Lower lobe of right lung (tissue), 2 donors: ENCODE measurements at regions not wholly inside any gene's neighbourhood (a gene's known extent, or its start where the extent isn't known, plus 50 kb on each side); places are given as distances from the start of the nearest gene placed in this dataset.

Experiments used
- ATAC-seq, 2 donors: fragments of 200-7000 bp; cut with Tn5 transposase; one replicate each; pipeline ENCODE4 v1.9.1; 2020 to 2022; ENCODE audit warnings: mild to moderate bottlenecking in 2 of 2, moderate library complexity in 2 of 2
- DNase-seq: peaks from one replicate; pipeline ENCODE4 v3.0.0-alpha.2; 2020
- H3K27ac ChIP-seq: fragments of 200-600 bp; one replicate; pipeline ENCODE4 v1.8.0; 2022
- H3K27me3 ChIP-seq: fragments of 200-600 bp; one replicate; pipeline ENCODE4 v1.8.0; 2022; ENCODE audit warnings: low read depth
- H3K36me3 ChIP-seq: fragments of 200-600 bp; one replicate; pipeline ENCODE4 v1.8.0; 2022; ENCODE audit warnings: mild to moderate bottlenecking
- H3K4me1 ChIP-seq: fragments of 200-600 bp; one replicate; pipeline ENCODE4 v1.8.0; 2022
- H3K4me3 ChIP-seq: fragments of 200-600 bp; one replicate; pipeline ENCODE4 v1.8.0; 2022; ENCODE audit warnings: mild to moderate bottlenecking
- H3K9me3 ChIP-seq: fragments of 200-600 bp; one replicate; pipeline ENCODE4 v1.8.0; 2022
- intact Hi-C: fragments of 100-400 bp; cut with DNase I; formaldehyde crosslinking; loops from one replicate; pipeline ENCODE4 v1.11.0; 2022
- TF ChIP-seq, protein P1 (sequence below): fragments of 200-600 bp; IDR thresholded peaks from one replicate; pipeline ENCODE4 v1.8.0; 2022; ENCODE audit warnings: antibody characterized with exemption, mild to moderate bottlenecking
- donor health status: DM: no; HTN: yes; CAD: no; lungs with severe emphysema.

DNA sequence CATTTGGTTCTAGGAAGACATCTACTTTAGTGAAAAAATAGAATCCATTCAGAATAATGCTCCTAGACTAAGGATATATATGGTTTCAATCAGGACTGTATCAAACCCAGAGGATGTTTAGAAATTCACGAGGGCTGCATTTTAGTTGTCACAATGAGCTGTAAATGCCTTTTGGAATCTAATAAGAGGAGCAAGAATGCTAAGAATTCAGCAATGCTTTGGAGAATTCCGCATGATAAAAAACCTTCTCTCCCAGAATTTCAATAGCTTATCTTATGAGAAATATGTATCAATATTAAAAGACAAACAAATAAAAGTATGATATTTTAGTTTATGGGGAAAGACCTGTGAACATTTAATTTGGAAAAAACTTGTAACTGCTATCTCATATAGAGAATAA is 885.1 kb downstream of the ZPLD1 start:
- Histone ChIP-seq H3K27me3 (no peaks in the 10 kb centered on the region), H3K36me3 (no peaks in the 10 kb centered on the region)

DNA sequence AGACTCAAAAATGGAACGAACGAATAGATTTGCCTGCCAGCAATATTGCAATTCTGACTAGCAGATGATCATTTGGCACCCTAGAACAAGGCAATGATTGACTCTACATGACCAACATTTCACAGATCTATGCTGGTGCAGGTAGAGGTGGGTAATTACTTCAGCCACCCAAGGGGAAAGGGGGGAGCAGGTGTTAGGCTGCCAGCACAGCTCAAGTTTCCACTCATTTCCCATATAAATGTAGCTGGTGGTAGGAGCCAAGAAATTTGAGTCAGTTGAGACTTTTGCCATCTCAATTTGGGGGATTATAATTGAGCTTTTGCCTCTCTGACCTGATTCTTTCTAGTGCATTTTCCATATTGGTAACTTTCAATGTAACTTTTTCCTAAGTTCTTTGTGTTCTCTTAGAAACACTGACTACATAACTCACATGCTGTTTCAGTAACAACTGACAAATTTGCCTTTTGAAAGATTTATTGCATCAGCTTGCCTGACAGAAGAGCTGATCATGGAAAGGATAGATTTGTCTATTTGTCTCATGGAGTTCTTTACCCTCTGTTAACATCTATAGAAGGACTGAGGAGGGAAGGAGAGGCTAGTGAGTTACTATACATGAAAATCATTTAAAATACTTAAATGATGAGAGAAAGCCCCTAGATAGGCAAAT is 902.5 kb downstream of the ZPLD1 start:
- H3K9me3 ChIP-seq: no peaks in the 10 kb centered on the region
- no peaks in the 10 kb centered on the region for H3K27me3 ChIP-seq
- H3K36me3 ChIP-seq: no peaks in the 10 kb centered on the region
- no peaks in the 10 kb centered on the region for H3K4me1 ChIP-seq
- TF ChIP-seq, protein P1, sequence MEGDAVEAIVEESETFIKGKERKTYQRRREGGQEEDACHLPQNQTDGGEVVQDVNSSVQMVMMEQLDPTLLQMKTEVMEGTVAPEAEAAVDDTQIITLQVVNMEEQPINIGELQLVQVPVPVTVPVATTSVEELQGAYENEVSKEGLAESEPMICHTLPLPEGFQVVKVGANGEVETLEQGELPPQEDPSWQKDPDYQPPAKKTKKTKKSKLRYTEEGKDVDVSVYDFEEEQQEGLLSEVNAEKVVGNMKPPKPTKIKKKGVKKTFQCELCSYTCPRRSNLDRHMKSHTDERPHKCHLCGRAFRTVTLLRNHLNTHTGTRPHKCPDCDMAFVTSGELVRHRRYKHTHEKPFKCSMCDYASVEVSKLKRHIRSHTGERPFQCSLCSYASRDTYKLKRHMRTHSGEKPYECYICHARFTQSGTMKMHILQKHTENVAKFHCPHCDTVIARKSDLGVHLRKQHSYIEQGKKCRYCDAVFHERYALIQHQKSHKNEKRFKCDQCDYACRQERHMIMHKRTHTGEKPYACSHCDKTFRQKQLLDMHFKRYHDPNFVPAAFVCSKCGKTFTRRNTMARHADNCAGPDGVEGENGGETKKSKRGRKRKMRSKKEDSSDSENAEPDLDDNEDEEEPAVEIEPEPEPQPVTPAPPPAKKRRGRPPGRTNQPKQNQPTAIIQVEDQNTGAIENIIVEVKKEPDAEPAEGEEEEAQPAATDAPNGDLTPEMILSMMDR: no peak
- H3K4me3 ChIP-seq: no peak overlapping the region
- ATAC-seq: no peak
- H3K27ac ChIP-seq: no peak overlapping the region
- no peak for DNase-seq
- intact Hi-C loops: no loop called here

More for the DNA sequence above, 885.1 kb downstream of the ZPLD1 start:
- H3K4me1 ChIP-seq: no peaks in the 10 kb centered on the region
- TF ChIP-seq, protein P1: no peak
- no peak for DNase-seq
- H3K27ac ChIP-seq: no peak overlapping the region
- no peak overlapping the region for H3K4me3 ChIP-seq
- H3K9me3 ChIP-seq: no peaks in the 10 kb centered on the region
- intact Hi-C loops: no loop called here
- ATAC-seq: no peak

DNA sequence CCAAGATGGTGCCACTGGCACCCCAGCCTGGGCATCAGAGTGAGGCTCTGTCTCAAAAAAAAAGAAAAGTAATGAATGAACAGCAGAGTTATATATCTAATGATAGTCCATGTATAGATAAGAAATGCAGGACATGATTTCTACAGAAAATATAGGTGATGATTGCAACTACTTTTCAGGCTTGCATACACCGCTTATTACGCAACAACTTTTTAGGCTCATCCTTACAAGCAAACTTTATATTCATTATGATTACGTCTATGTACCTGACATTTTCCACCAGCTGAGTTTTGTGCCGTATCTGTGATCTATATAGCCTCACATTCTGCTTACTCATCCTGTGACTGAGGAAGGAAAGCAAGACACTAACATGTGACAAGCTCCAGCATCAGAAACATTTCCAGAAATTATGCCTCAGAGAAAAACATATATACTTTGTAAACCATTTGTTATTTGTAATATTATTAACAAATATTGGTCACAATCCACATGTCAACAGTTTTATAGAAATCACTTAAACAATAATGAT is 906.3 kb downstream of the ZPLD1 start:
- Histone ChIP-seq H3K9me3 (no peaks in the 10 kb centered on the region), H3K36me3 (no peaks in the 10 kb centered on the region), H3K4me1 (no peaks in the 10 kb centered on the region), H3K27ac (no peak overlapping the region), H3K27me3 (no peaks in the 10 kb centered on the region), H3K4me3 (no peak overlapping the region)
- DNase-seq (no peak), ATAC-seq (no peak)
- intact Hi-C loops: no loop called here
- TF ChIP-seq, protein P1: no peak

DNA sequence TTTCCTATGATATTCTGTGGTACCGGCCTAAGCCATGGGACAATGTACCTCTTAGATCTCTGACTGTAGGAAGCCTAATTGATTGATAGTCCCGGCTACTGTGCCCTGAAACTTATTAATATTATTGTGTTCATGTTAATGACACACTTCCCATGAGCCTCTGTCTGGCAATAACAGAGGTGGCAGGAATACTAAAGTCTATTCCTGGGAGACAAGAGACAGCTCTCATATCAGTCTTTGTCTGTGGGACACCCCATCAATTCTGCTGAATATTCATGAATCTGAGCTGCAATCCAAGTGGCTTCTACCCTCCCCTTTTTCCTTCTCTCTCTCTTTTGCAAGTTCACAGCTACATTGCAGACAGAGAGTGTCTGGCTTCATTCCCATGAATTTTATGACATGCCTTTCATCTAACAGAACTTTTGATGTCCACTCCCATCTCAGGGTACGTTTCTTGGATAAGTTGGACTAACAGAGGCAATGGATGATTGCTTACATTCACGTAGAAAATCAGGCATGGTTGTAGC is 907.5 kb downstream of the ZPLD1 start:
- no peak for ATAC-seq

DNA sequence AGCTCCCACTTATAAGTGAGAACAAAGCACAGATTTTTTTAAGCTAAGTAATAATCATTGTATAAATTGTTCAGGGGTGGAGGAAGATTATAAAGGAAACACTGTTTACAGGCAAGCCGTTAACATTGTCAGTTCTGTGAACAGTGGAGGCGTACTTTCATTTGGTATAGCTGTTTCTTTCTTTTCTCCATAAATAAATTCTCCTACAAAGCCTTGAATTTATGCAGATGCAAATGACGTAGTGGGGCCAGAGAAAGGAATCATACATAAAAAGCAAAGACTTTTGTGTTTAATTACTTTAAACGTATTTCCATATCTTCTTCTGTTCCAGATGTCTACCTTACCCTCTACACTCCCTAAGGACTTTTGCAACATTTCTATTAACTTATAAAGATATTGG is 914.9 kb downstream of the ZPLD1 start:
- no peaks in the 10 kb centered on the region for H3K27me3 ChIP-seq
- intact Hi-C loops: no loop called here
- no peaks in the 10 kb centered on the region for H3K9me3 ChIP-seq
- H3K36me3 ChIP-seq: no peaks in the 10 kb centered on the region
- ATAC-seq: no peak
- H3K4me3 ChIP-seq: no peak overlapping the region
- no peaks in the 10 kb centered on the region for H3K4me1 ChIP-seq
- TF ChIP-seq, protein P1: no peak
- no peak overlapping the region for H3K27ac ChIP-seq
- DNase-seq: no peak

More for the DNA sequence above, 907.5 kb downstream of the ZPLD1 start:
- H3K9me3 ChIP-seq: no peaks in the 10 kb centered on the region
- intact Hi-C loops: no loop called here
- no peak overlapping the region for H3K4me3 ChIP-seq
- TF ChIP-seq, protein P1: no peak
- no peak for DNase-seq
- no peaks in the 10 kb centered on the region for H3K36me3 ChIP-seq
- no peak overlapping the region for H3K27ac ChIP-seq
- H3K4me1 ChIP-seq: no peaks in the 10 kb centered on the region
- H3K27me3 ChIP-seq: no peaks in the 10 kb centered on the region
